HPDE6-E6E7 (cell line): ENCODE measurements at regions not wholly inside any gene's neighbourhood (a gene's known extent, or its start where the extent isn't known, plus 50 kb on each side); places are given as distances from the start of the nearest gene placed in this dataset.

Experiments used
- DNase-seq: peaks from one replicate; pipeline ENCODE4 v3.0.0; 2011; ENCODE audit warnings: missing footprints; ENCODE audit errors: extremely low spot score

GRCh38 chr1:79326875-79327274, 320.3 kb upstream of the ADGRL4 start:
- no peak for DNase-seq

- DNase-seq = no peak
These were observed 319.2 kb upstream of the ADGRL4 start for GRCh38 chr1:79325705-79326104.

- DNase-seq = no peak
These were observed 318.6 kb upstream of the ADGRL4 start for GRCh38 chr1:79325126-79325525.

DNA sequence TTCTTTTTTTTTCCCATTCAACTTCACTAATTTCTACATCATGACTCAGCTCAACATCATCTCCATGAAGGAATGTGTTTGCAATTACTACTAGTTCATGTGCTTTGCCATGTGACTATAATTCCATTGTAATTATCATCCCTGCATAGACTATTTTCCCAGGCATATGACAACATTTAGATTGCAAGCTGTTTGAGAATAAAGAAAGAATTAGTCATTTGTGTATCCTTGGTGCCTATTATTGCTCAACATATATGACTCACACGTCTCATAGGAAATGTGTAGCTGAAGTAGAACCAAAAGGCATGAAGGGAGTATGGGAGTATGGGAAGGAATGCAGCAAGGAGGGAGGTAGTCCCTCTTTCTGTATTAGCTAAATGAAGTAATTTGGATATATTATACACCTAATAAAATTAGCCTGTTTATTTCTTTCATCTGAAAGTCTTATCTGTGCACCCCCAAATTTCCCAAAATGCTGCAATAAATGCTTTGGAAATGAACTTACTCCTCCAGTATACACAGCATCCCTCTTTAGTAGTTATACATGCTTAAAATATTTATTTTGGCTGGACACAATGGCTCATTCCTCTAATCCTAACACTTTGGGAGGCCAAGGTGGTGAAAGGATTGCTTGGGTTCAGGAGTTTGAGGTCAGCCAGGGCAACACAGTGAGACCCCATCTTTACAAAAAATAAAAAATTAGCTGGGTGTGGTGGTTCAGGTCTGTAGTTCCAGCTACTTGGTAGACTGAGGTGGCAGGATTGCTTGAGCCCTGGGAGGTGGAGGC, 316.9 kb upstream of the ADGRL4 start:
- DNase-seq = peak; percentile 57

DNA sequence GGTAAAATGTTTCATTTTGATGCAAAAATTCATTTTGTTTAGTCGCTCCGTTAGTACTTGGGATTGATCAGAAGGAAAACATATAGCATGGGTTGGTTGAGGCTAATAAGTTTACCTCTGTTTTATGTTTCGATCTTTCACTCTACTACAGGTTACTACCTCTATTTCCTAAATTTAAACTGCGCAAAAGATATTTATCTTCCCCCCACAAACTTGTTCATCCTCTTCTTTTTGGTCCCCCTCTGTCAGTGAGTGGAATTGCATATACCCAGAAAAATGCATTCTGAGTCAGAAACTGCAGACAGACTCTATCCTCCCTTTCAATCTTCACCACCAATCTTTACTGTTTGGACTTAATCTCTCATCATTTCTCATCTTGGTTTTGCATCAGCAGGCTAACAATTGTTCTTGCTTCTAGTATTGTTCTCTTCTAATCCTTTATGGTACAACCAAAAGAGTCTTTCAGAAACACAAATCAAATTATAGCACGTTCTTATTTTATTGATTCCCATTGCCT, 316.0 kb upstream of the ADGRL4 start:
- DNase-seq = no peak

- no peak for DNase-seq
These were observed 305.9 kb upstream of the ADGRL4 start for GRCh38 chr1:79312438-79312837.

- DNase-seq = no peak
These were observed 304.1 kb upstream of the ADGRL4 start for GRCh38 chr1:79310609-79311008.

DNA sequence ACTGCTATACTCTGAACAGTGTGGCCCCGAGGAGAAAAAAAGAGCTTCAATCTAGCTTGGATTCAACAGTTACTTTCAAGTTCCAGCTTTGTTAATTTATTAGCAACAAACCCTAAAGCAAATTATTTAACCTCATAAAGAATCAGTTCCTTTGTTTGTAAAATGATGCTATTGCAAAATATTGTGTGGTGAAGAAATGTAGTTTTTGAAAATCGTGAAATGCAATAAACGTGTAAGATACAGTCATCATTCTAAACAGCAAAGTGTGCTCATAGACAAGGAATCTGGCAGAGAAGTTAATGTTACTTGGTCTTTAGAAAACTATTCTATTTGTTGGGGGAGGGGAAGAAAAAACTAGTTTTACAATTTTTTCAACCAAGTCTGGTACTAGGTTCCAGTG, 297.6 kb upstream of the ADGRL4 start:
- DNase-seq = no peak

- DNase-seq = no peak
These were observed 296.5 kb upstream of the ADGRL4 start for GRCh38 chr1:79303040-79303439.

DNA sequence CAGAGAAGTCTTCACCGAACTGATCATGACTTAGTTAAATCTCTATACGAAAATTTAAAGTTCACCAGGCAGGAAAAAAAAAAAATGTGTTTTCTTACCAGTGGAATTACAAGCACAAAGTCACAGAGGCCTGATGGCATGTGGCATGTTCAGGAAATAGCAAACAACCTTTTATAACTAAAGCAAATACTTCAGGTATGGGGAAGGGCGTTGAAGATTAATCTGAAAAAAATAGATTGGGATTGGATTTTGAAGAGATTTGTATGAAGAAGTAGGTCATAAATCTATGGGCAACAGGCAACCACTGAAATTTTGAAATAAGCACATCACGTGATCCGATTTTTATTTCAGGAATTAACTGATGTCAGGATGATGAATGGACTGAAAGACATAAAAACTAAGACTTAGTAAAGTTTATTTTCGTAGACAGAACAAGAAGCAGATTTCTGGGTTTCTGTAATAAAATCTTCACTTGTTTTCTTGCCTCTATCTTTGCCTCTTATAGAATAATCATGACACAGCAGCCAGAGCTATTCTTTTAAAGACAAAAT, 295.9 kb upstream of the ADGRL4 start:
- DNase-seq = no peak

- no peak for DNase-seq
These were observed 289.4 kb upstream of the ADGRL4 start for GRCh38 chr1:79295967-79296366.

DNA sequence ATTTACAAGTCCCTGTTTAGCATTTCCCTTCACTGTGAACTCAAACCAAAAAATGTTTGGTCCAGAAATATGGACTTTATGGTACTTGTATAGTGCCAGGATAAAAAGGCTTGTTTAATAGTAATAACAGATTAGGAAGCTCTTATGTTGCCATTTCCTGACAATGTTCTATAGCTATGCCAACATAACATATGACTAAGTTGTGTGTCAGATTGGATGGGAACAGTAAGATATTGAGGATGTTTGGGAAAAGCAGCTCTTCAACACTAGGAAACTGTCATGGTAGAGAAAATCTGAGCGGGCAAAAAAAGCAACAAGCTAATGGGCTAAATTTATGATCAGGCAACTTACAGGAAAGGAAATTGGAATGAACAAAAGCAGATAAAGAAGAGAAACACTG, 287.1 kb upstream of the ADGRL4 start:
- no peak for DNase-seq

GRCh38 chr1:79290927-79291474, 284.5 kb upstream of the ADGRL4 start:
- DNase-seq = no peak

DNA sequence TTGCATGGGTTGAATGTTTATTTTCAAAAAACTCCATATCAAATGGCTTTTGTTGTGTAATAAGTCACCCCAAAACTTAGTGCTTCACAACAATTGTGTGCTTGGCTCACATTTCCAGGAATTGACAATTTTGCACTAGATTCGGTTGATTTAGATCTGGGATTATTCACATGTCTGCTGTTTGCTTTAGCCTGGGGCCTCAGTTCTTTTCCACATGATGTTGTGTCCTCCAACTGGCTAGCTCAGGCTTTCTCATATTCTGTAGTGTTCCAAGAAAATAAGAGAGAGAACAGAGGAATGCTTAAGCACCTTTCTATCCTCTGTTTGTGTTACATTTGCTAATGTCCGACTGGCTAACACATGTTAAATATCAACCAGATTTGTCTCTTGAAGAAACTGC, 281.5 kb upstream of the ADGRL4 start:
- DNase-seq = no peak

DNA sequence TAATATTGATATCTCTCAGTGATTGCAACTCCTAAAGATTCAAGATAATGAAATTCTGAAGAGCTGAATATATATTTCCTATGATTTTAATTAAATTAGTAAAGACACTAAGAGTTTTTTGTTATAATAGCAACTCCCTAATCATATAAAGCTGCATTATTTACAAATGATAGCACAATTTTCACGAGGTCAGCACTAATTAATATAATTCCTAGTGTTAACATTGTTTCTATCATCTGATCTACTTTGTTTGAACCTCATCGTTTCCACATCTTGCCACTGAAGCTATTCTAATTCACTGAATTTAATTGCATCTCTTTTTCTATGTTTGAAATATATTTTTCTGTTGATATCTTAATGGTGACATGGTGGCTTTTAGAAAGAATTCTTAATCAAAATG, 279.1 kb upstream of the ADGRL4 start:
- no peak for DNase-seq

GRCh38 chr1:79283451-79283850, 276.9 kb upstream of the ADGRL4 start:
- DNase-seq = no peak

GRCh38 chr1:79281442-79281841, 274.9 kb upstream of the ADGRL4 start:
- no peak for DNase-seq

- no peak for DNase-seq
These were observed 265.2 kb upstream of the ADGRL4 start for GRCh38 chr1:79271759-79272158.

DNA sequence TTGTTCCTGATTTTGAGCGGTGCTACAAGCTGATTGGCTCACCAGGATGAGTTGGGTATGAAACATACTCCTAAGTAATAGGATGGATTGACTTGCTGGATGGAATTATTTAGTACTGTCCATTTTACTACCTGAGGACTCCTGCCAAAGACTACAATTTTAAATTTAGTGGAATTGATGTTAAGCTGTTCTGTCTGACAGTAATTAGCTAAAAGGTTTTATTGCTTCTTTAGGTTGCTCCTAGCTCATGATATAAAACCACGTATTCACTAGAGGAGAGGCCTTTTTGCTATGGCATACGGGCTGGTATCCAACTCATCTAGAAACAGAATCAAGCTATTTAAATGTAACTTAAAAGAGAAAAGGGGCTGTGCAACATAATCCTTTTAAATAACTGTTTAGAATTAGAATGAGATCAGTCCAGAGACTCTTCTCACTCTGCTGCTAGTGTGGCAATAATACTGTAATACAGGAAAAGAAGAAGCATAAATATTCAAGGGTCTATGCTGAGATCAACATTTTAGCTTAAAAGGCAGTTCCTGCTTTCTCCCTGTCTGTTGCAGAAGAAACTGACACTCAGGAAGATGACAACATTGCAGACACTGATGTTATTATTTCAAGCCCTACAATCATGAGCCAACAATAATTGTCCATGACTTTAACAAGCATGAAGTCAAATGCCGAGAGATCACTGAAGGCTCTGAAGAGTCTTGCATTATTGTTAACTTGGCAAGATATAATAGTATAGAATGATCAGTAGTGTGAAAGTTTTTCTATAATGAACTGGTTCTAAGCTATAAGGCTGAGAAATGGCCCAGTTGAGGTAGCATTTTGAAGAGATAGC, 258.7 kb upstream of the ADGRL4 start:
- no peak for DNase-seq

DNA sequence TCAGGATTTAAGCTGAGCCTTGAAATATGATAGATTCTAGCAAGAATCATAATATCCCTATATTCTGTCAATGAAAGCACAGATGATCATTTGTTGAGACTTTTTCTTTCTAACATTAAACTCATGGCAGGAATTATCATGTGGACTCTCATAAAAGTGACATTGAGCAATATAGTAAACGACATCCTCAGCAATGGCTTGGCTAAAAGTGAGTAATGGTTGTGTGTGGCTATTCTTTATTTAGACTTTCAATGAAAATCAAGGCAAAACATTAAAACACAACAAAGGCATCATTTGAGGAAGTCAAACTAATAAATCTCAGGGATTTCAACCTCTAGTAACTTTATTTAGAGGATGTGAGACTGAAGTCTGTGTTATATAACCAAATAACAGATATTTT, 257.8 kb upstream of the ADGRL4 start:
- DNase-seq = no peak

DNA sequence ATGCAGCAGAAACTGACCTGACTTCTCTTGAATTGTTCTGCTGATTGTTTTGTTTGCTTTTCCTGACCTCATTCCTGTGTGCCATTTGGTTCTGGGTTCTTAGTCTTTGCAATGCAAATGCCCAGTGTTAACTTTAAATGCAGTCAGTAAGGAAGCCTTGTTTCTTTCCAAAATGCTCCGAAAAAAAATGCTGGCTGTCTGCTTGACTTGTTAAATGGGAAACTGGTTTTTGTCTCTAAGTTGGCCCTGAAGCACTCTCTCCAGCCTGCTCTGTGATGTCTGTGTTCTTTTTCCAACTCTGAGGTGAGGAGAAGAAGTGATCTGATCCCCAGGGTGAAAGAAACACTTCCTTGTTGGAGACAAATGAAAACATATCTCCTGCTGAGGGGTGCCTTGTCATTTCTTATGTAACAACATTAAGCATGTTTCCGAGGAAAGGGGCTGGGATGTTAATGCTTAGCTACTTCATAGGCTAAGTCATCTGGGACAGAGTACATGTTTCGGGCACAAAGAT, 256.3 kb upstream of the ADGRL4 start:
- no peak for DNase-seq
